ENCODE measurements at regions not wholly inside any gene's neighbourhood (a gene's known extent, or its start where the extent isn't known, plus 50 kb on each side); places are given as distances from the start of the nearest gene placed in this dataset.

DNA sequence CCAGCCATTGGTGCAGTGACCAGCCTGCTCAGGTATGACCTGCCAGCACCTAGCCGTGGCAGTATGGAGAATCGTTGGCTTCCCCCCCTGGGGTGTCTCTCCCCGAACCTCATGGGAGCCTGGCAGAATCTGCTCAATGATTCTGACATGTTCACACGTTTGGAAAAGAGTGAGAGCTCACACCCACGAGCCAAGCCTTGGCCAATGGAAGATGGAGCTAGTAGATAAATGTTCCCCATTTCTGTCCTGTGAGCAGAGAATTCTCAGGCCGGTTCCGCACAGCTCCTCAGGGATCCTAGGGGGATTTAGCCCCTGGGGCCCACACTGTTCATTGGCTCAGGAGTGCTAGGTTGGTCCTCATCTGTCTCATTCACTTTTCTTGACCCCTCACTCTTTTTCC lies 128.4 kb downstream of the RCN1 start:
- WGBS, 3 donors, result 79 to 91% (median 83%) methylated on average over 7 of the region's 7 CpGs
- Histone ChIP-seq H3K36me3 (no peaks in the 10 kb centered on the region), H3K27ac (no peak overlapping the region), H3K4me1 (ENCODE audit: insufficient read depth) (no peaks in the 10 kb centered on the region), H3K27me3 (no peaks in the 10 kb centered on the region), H3K4me3 (no peak overlapping the region), H3K9me3 (no peaks in the 10 kb centered on the region)
- TF ChIP-seq, protein P1, sequence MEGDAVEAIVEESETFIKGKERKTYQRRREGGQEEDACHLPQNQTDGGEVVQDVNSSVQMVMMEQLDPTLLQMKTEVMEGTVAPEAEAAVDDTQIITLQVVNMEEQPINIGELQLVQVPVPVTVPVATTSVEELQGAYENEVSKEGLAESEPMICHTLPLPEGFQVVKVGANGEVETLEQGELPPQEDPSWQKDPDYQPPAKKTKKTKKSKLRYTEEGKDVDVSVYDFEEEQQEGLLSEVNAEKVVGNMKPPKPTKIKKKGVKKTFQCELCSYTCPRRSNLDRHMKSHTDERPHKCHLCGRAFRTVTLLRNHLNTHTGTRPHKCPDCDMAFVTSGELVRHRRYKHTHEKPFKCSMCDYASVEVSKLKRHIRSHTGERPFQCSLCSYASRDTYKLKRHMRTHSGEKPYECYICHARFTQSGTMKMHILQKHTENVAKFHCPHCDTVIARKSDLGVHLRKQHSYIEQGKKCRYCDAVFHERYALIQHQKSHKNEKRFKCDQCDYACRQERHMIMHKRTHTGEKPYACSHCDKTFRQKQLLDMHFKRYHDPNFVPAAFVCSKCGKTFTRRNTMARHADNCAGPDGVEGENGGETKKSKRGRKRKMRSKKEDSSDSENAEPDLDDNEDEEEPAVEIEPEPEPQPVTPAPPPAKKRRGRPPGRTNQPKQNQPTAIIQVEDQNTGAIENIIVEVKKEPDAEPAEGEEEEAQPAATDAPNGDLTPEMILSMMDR (IDR thresholded peaks at IDR 0.05), result no peak
- TF ChIP-seq POLR2A (IDR thresholded peaks at IDR 0.05) (no peak), EP300 (IDR thresholded peaks at IDR 0.05) (no peak)
- no peak for DNase-seq
- intact Hi-C loops (cut with DNase I), result no loop called here

DNA sequence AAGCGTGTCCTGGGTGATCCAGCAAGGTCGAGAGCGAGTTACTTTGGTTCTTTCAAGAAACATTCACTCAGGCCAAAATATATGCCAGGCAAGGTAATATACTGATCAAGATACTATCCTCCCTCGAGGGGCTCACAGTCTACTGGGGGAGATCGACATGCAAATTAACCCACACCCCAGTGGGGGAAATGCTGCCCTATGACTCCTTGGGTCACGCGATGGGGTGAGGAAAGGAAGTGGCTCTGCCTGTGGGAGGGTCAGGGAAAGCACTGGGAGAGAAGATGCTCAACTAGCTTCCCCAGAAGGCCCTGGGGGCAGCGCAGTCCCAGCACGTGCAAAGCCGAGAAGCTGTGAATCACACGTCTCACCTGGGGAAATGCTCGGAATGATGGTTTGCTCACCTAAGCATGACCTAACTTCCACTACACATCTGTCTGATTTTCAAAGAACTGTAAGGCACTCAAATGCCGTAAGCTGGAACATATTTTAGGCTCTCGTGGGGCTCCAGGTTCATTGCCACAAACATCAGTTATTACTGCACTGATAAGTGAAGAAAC lies 130.7 kb downstream of the RCN1 start:
- Histone ChIP-seq H3K27ac (no peak overlapping the region), H3K4me1 (ENCODE audit: insufficient read depth) (no peaks in the 10 kb centered on the region), H3K36me3 (no peaks in the 10 kb centered on the region), H3K4me3 (no peak overlapping the region), H3K9me3 (no peaks in the 10 kb centered on the region), H3K27me3 (no peaks in the 10 kb centered on the region)
- 88 to 92% (median 90%) methylated on average over 14 of the region's 14 CpGs for WGBS, 3 donors
- no peak for DNase-seq
- TF ChIP-seq EP300 (IDR thresholded peaks at IDR 0.05), result no peak
- TF ChIP-seq, protein P1 (IDR thresholded peaks at IDR 0.05), result no peak
- no peak for TF ChIP-seq POLR2A (IDR thresholded peaks at IDR 0.05)
- intact Hi-C loops (cut with DNase I), result no loop called here

DNA sequence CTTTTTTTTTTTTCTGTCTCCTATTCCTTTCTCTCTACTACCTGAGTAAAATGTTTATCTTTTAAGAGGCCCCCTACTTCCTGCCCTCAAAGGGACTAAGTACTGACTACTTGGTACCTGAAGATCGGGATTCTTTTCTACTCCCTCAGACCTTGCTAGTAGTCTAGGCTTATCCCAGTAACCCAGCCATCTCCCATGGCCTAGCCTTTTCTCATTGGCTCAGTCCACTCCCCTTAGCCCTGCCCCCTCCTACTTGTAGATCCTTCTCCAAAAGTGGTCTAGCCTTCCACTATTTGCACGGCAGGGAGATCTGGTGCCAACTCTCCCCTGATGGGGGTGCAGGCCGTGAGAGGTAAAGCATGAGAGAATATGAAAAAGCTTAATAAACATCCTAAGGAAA lies 133.7 kb downstream of the RCN1 start:
- WGBS, 3 donors, result 87 to 90% (median 89%) methylated on average over 3 of the region's 3 CpGs
- Histone ChIP-seq H3K9me3 (no peaks in the 10 kb centered on the region), H3K27ac (no peak overlapping the region), H3K27me3 (no peaks in the 10 kb centered on the region), H3K4me3 (no peak overlapping the region), H3K4me1 (ENCODE audit: insufficient read depth) (no peaks in the 10 kb centered on the region), H3K36me3 (no peaks in the 10 kb centered on the region)
- intact Hi-C loops (cut with DNase I), result no loop called here
- DNase-seq, result no peak
- TF ChIP-seq POLR2A (IDR thresholded peaks at IDR 0.05) (no peak), EP300 (IDR thresholded peaks at IDR 0.05) (no peak)
- TF ChIP-seq, protein P1 (IDR thresholded peaks at IDR 0.05), result no peak

DNA sequence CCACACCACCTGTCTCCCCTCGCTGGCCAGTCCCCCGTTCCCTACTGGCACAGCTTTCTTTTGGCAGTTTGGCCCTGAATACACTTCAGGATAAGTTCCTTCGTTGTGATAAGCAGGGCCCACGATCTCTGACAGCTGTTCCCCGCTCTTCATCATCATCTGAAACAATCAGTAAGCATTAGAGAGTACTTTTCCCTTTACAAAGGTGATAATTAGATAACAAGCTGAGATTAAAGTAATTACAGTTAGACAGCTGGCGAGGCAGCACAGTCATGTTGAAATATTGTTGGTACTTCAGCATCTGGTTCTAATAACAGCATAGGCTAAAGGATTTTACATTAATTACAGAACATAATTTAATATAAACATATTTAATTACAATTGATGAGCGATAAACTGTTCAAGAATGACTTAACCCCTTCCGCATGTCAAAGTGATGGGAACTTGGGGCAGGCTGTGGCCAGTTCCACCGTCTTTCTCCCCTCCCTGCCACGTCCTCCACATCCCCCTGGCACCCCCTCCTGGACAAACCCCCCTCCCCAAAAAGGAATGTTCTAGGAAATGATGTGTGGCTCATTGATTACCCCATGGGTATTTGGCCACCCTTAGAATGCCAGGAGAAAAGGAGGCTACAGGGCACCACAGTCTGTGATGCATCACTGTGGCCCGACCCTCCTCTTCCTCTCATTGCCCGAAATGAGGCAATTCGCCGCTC lies 134.9 kb downstream of the RCN1 start:
- no peaks in the 10 kb centered on the region for H3K4me1 ChIP-seq (ENCODE audit: insufficient read depth)
- intact Hi-C loops (cut with DNase I), result no loop called here
- H3K27me3 ChIP-seq, result no peaks in the 10 kb centered on the region
- H3K9me3 ChIP-seq, result no peaks in the 10 kb centered on the region
- H3K36me3 ChIP-seq, result no peaks in the 10 kb centered on the region
- DNase-seq, result no peak
- WGBS, 3 donors, result 74 to 76% (median 74%) methylated on average over 14 of the region's 14 CpGs
- no peak overlapping the region for H3K4me3 ChIP-seq
- TF ChIP-seq POLR2A (IDR thresholded peaks at IDR 0.05) (no peak), EP300 (IDR thresholded peaks at IDR 0.05) (no peak)
- TF ChIP-seq, protein P1 (IDR thresholded peaks at IDR 0.05), result no peak
- H3K27ac ChIP-seq, result no peak overlapping the region
